Common myeloid progenitor, CD34-positive (primary cell): ENCODE measurements at regions not wholly inside any gene's neighbourhood (a gene's known extent, or its start where the extent isn't known, plus 50 kb on each side); places are given as distances from the start of the nearest gene placed in this dataset.
"Not testable (repeated sequence)": the region's sequence is repeated elsewhere in the genome, so short reads cannot be mapped to it uniquely, and the experiment has no call there.

Experiments used
- CTCF ChIA-PET: fragments of 350-600 bp; sonication (Branson Sonifier 250); formaldehyde crosslinking; loops from one replicate; lab custom pipeline; 2021; ENCODE audit warnings: antibody characterized with exemption; lab: Charles Lee
- POLR2A ChIA-PET: fragments of 350-600 bp; sonication (Branson Sonifier 250); formaldehyde crosslinking; loops from one replicate; lab custom pipeline; 2021; ENCODE audit warnings: antibody characterized with exemption; lab: Charles Lee
- DNase-seq, 3 donors: peaks; one replicate each; pipeline versions ENCODE4 v3.0.0 to v3.0.0-alpha.2; 2013
- H3K27ac ChIP-seq, 2 experiments: 1 replicate in 1 of 2; 2 replicates in 1 of 2; pipeline ENCODE4 v1.7.0; 2013; ENCODE audit warnings: inconsistent platforms in 2 of 2, low read length in 2 of 2, mild to moderate bottlenecking in 2 of 2, low read depth in 1 of 2, moderate library complexity in 1 of 2; ENCODE audit not compliant: severe bottlenecking in 2 of 2, insufficient read depth in 1 of 2, poor library complexity in 1 of 2
- H3K27me3 ChIP-seq, 5 experiments: replicated peaks in 2 of 5; 1 replicate in 3 of 5; 2 replicates in 2 of 5; pipeline versions ENCODE4 v1.6.1 to v1.7.0; 2013; ENCODE audit warnings: low read length in 4 of 5, mild to moderate bottlenecking in 2 of 5, moderate library complexity in 2 of 5, inconsistent platforms in 1 of 5; ENCODE audit not compliant: insufficient read depth in 5 of 5, control insufficient read depth in 4 of 5
- H3K36me3 ChIP-seq, 4 experiments: 1 replicate in 2 of 4; 2 replicates in 2 of 4; pipeline versions ENCODE4 v1.6.1 to v1.7.0; 2013; ENCODE audit warnings: low read length in 3 of 4, control low read depth in 1 of 4, mild to moderate bottlenecking in 1 of 4; ENCODE audit not compliant: control insufficient read depth in 4 of 4, insufficient read depth in 4 of 4
- H3K4me1 ChIP-seq, 4 experiments: 1 replicate in 3 of 4; 2 replicates in 1 of 4; pipeline versions ENCODE4 v1.6.1 to v1.7.1; 2013; ENCODE audit warnings: low read length in 3 of 4, mild to moderate bottlenecking in 3 of 4, control low read depth in 1 of 4, inconsistent platforms in 1 of 4, moderate library complexity in 1 of 4; ENCODE audit not compliant: control insufficient read depth in 4 of 4, insufficient read depth in 4 of 4; ENCODE audit errors: control extremely low read depth in 1 of 4
- H3K4me3 ChIP-seq, 7 experiments: 1 replicate in 4 of 7; 2 replicates in 3 of 7; pipeline versions ENCODE4 v1.5.1 to v1.7.0; 2013; ENCODE audit warnings: mild to moderate bottlenecking in 7 of 7, low read length in 6 of 7, moderate library complexity in 6 of 7, inconsistent platforms in 2 of 7, low read depth in 2 of 7, control low read depth in 1 of 7; ENCODE audit not compliant: insufficient read depth in 4 of 7, control insufficient read depth in 1 of 7; ENCODE audit errors: extremely low read depth in 1 of 7
- H3K9me3 ChIP-seq, 5 experiments: 1 replicate in 4 of 5; 2 replicates in 1 of 5; pipeline versions ENCODE4 v1.6.1 to v1.7.1; 2013; ENCODE audit warnings: low read length in 4 of 5, mild to moderate bottlenecking in 2 of 5, inconsistent platforms in 1 of 5, low read depth in 1 of 5, moderate library complexity in 1 of 5; ENCODE audit not compliant: control insufficient read depth in 4 of 5, insufficient read depth in 2 of 5; ENCODE audit errors: control extremely low read depth in 1 of 5
- WGBS: methylation state at CpG from one replicate; pipeline ENCODE4 v1.1.5; 2013; ENCODE audit not compliant: insufficient coverage; 5-methylcytosine and 5-hydroxymethylcytosine counted together

- no CpG with 5 or more reads among the region's 1 CpG for WGBS
- Histone ChIP-seq H3K27ac (no peak overlapping the region), H3K4me1 (no peaks in the 10 kb centered on the region), H3K27me3 (no peaks in the 10 kb centered on the region), H3K36me3 (no peaks in the 10 kb centered on the region), H3K9me3 (no peaks in the 10 kb centered on the region), H3K4me3 (no peak overlapping the region)
- ChIA-PET POLR2A (no interaction called here), CTCF (no interaction called here)
- no peak for DNase-seq
Measured at GRCh38 chr2:185674232-185674631, 64.4 kb upstream of the FSIP2 start.

- H3K4me1 ChIP-seq, result no peaks in the 10 kb centered on the region
- 100% methylated on average over 1 of the region's 2 CpGs for WGBS
- DNase-seq, result no peak
- H3K36me3 ChIP-seq, result no peaks in the 10 kb centered on the region
- H3K27me3 ChIP-seq, result no peaks in the 10 kb centered on the region
- H3K27ac ChIP-seq, result no peak overlapping the region
- H3K4me3 ChIP-seq, result no peak overlapping the region
- POLR2A ChIA-PET, result no interaction called here
- CTCF ChIA-PET, result interaction anchor here (1.1 kb wide), 1 partner anchor 14 kb away, joined by 3 read pairs; no protein-coding TSS in a partner anchor
- H3K9me3 ChIP-seq, result no peaks in the 10 kb centered on the region
Measured at GRCh38 chr2:185676316-185676715, 62.3 kb upstream of the FSIP2 start.

DNA sequence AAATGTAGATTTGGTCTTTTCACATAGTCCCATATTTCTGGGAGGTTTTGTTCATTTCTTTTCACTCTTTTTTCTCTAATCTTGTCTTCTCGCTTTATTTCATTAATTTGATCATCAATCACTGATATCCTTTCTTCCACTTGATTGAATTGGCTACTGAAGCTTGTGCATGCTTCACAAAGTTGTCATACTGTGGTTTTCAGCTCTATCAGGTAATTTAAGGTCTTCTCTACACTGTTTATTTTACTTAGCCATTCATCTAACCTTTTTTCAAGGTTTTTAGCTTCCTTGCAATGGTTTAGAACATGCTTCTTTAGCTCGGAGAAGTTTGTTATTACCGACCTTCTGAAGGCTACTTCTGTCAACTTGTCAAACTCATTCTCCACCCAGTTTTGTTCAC, 51.6 kb upstream of the FSIP2 start:
- 100% methylated on average over 1 of the region's 3 CpGs for WGBS

DNA sequence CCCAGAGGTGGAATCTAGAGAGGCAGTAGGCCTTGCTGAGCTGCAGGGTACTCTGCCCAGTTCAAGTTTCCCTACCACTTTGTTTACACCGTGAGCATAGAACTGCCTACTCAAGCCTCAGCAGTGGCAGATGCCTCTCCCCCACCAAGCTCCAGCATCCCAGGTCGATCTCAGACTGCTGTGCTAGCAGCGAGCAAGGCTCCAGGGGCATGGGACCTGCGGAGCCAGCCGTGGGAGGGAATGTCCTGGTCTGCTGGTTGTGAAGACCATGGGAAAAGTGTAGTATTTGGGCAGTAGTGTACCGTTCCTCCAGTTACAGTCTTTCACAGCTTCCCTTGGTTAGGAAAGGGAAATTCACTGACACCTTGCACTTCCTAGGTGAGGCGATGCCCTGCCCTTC, 50.6 kb upstream of the FSIP2 start:
- ChIA-PET POLR2A (no interaction called here), CTCF (no interaction called here)
- DNase-seq, result no peak
- H3K27me3 ChIP-seq, result no peaks in the 10 kb centered on the region
- H3K9me3 ChIP-seq, result no peaks in the 10 kb centered on the region
- 100% methylated on average over 6 of the region's 7 CpGs for WGBS
- no peaks in the 10 kb centered on the region for H3K36me3 ChIP-seq
- no peak overlapping the region for H3K4me3 ChIP-seq
- no peaks in the 10 kb centered on the region for H3K4me1 ChIP-seq
- no peak overlapping the region for H3K27ac ChIP-seq

More for the DNA sequence above, 51.6 kb upstream of the FSIP2 start:
- CTCF ChIA-PET, DNase-seq, H3K27ac ChIP-seq, POLR2A ChIA-PET, H3K9me3 ChIP-seq, H3K4me3 ChIP-seq, H3K36me3 ChIP-seq, H3K27me3 ChIP-seq, H3K4me1 ChIP-seq: not testable (repeated sequence)
